Erythroblast (primary cell): ENCODE measurements at regions not wholly inside any gene's neighbourhood (a gene's known extent, or its start where the extent isn't known, plus 50 kb on each side); places are given as distances from the start of the nearest gene placed in this dataset.

Experiments used
- GATA1 ChIP-seq: IDR thresholded peaks from 2 replicates; pipeline ENCODE4 v1.6.1; 2011; ENCODE audit warnings: low read depth, mild to moderate bottlenecking, control low read depth, low read length, moderate library complexity
- POLR2A ChIP-seq: IDR thresholded peaks from 2 replicates; pipeline ENCODE4 v1.6.1; 2011; ENCODE audit warnings: mild to moderate bottlenecking, low read length

- TF ChIP-seq POLR2A = no peak
- TF ChIP-seq GATA1 = no peak
Measured at GRCh38 chr4:85187106-85187505, 220.6 kb upstream of the WDFY3 start.
